ENCODE measurements at regions not wholly inside any gene's neighbourhood (a gene's known extent, or its start where the extent isn't known, plus 50 kb on each side); places are given as distances from the start of the nearest gene placed in this dataset.

- no peaks in the 10 kb centered on the region for H3K9me3 ChIP-seq
- POLR2A ChIA-PET: no interaction called here
- Mint-ChIP-seq H3K27ac (ENCODE audit: unreplicated experiment) (no peak overlapping the region), H3K27me3 (ENCODE audit: insufficient read depth, unreplicated experiment) (no peaks in the 10 kb centered on the region), H3K4me3 (ENCODE audit: unreplicated experiment) (no peak overlapping the region), H3K9me3 (ENCODE audit: unreplicated experiment) (no peaks in the 10 kb centered on the region), H3K4me1 (ENCODE audit: low read depth, unreplicated experiment) (no peaks in the 10 kb centered on the region), H3K36me3 (ENCODE audit: insufficient read depth, unreplicated experiment) (no peaks in the 10 kb centered on the region)
- no peak overlapping the region for H3K4me3 ChIP-seq (ENCODE audit: low read depth, low read length)
- no peak for DNase-seq
- intact Hi-C loops (cut with micrococcal nuclease; ENCODE audit: unreplicated experiment): no loop called here
- no peak for TF ChIP-seq CTCF (IDR thresholded peaks at IDR 0.05; ENCODE audit: insufficient read depth in 1 of 2, low read depth in 1 of 2, low read length in 1 of 2, severe bottlenecking in 1 of 2, unreplicated experiment in 1 of 2)
- no peaks in the 10 kb centered on the region for H3K4me1 ChIP-seq
- no TSS peak for BruUV-seq (replicated peaks)
- CTCF ChIA-PET: no interaction called here
- no peaks in the 10 kb centered on the region for H3K36me3 ChIP-seq (ENCODE audit: control insufficient read depth, insufficient read depth, low read length)
- H3K27me3 ChIP-seq (replicated peaks; ENCODE audit: control insufficient read depth, insufficient read depth, low read length): no peaks in the 10 kb centered on the region
Measured at GRCh38 chr9:28082671-28083070, 509.4 kb upstream of the C9orf72 start.

GRCh38 chr9:28086881-28087280 lies 513.6 kb upstream of the C9orf72 start:
- H3K9me3 Mint-ChIP-seq (ENCODE audit: unreplicated experiment): no peaks in the 10 kb centered on the region
- no peaks in the 10 kb centered on the region for H3K9me3 ChIP-seq
- no TSS peak for BruUV-seq (replicated peaks)
- H3K4me3 Mint-ChIP-seq (ENCODE audit: unreplicated experiment): no peak overlapping the region
- H3K36me3 Mint-ChIP-seq (ENCODE audit: insufficient read depth, unreplicated experiment): no peaks in the 10 kb centered on the region
- intact Hi-C loops (cut with micrococcal nuclease; ENCODE audit: unreplicated experiment): no loop called here
- TF ChIP-seq CTCF (IDR thresholded peaks at IDR 0.05; ENCODE audit: insufficient read depth in 1 of 2, low read depth in 1 of 2, low read length in 1 of 2, severe bottlenecking in 1 of 2, unreplicated experiment in 1 of 2): no peak
- no peaks in the 10 kb centered on the region for H3K27me3 ChIP-seq (replicated peaks; ENCODE audit: control insufficient read depth, insufficient read depth, low read length)
- H3K4me1 Mint-ChIP-seq (ENCODE audit: low read depth, unreplicated experiment): no peaks in the 10 kb centered on the region
- ChIA-PET POLR2A (no interaction called here), CTCF (no interaction called here)
- no peaks in the 10 kb centered on the region for H3K4me1 ChIP-seq
- H3K27ac Mint-ChIP-seq (ENCODE audit: unreplicated experiment): no peak overlapping the region
- H3K36me3 ChIP-seq (ENCODE audit: control insufficient read depth, insufficient read depth, low read length): no peaks in the 10 kb centered on the region
- no peaks in the 10 kb centered on the region for H3K27me3 Mint-ChIP-seq (ENCODE audit: insufficient read depth, unreplicated experiment)
- no peak overlapping the region for H3K4me3 ChIP-seq (ENCODE audit: low read depth, low read length)
- no peak for DNase-seq

- no peaks in the 10 kb centered on the region for H3K36me3 Mint-ChIP-seq (ENCODE audit: insufficient read depth, unreplicated experiment)
- H3K4me3 ChIP-seq (ENCODE audit: low read depth, low read length): no peak overlapping the region
- BruUV-seq (replicated peaks): no TSS peak
- H3K27ac Mint-ChIP-seq (ENCODE audit: unreplicated experiment): no peak overlapping the region
- no peaks in the 10 kb centered on the region for H3K27me3 ChIP-seq (replicated peaks; ENCODE audit: control insufficient read depth, insufficient read depth, low read length)
- no peaks in the 10 kb centered on the region for H3K27me3 Mint-ChIP-seq (ENCODE audit: insufficient read depth, unreplicated experiment)
- no peaks in the 10 kb centered on the region for H3K36me3 ChIP-seq (ENCODE audit: control insufficient read depth, insufficient read depth, low read length)
- no peaks in the 10 kb centered on the region for H3K9me3 Mint-ChIP-seq (ENCODE audit: unreplicated experiment)
- CTCF ChIA-PET: no interaction called here
- no peak overlapping the region for H3K4me3 Mint-ChIP-seq (ENCODE audit: unreplicated experiment)
- no peaks in the 10 kb centered on the region for H3K4me1 Mint-ChIP-seq (ENCODE audit: low read depth, unreplicated experiment)
- no peaks in the 10 kb centered on the region for H3K4me1 ChIP-seq
- no peak for TF ChIP-seq CTCF (IDR thresholded peaks at IDR 0.05; ENCODE audit: insufficient read depth in 1 of 2, low read depth in 1 of 2, low read length in 1 of 2, severe bottlenecking in 1 of 2, unreplicated experiment in 1 of 2)
- POLR2A ChIA-PET: no interaction called here
- no peaks in the 10 kb centered on the region for H3K9me3 ChIP-seq
- intact Hi-C loops (cut with micrococcal nuclease; ENCODE audit: unreplicated experiment): no loop called here
- DNase-seq: no peak
Measured at GRCh38 chr9:28092981-28093936, 520.0 kb upstream of the C9orf72 start.
